NT2/D1 (cell line): ENCODE measurements at regions not wholly inside any gene's neighbourhood (a gene's known extent, or its start where the extent isn't known, plus 50 kb on each side); places are given as distances from the start of the nearest gene placed in this dataset.

Source experiments
- SUZ12 ChIP-seq: IDR thresholded peaks from 2 replicates; pipeline ENCODE4 v1.6.1; 2011; ENCODE audit not compliant: insufficient read length, insufficient read depth; ENCODE audit errors: extremely low read depth
- ZNF274 ChIP-seq: IDR thresholded peaks from 2 replicates; pipeline ENCODE4 v1.6.1; 2011; ENCODE audit warnings: mild to moderate bottlenecking, low read depth, low read length

DNA sequence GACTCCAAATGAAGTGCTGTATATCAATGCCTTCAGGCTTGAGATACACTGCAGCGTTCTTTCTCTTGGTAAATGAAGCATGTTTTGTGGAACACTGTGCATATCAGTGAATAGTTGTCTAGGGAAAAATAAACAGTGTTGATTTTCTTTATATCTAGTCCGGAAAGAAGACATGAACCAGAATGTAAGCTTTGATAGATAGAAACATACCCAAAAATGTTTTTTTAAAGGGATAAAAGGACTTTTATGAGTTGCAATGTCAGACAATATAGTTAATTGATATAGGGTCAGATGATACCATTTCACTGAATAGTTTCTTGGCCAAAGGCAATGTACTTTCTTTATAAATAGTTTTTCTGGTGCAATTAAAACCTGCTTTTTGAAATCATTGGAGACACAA lies 1037.8 kb downstream of the OTOL1 start:
- TF ChIP-seq SUZ12 (no peak), ZNF274 (no peak)
